WTC11 (cell line): ENCODE measurements at regions not wholly inside any gene's neighbourhood (a gene's known extent, or its start where the extent isn't known, plus 50 kb on each side); places are given as distances from the start of the nearest gene placed in this dataset.

Source experiments
- CTCF ChIP-seq: fragments of 200-600 bp; IDR thresholded peaks from 2 replicates; pipeline ENCODE4 v1.8.0; 2022; ENCODE audit warnings: antibody characterized with exemption
- E2F5 ChIP-seq: sonication (generic); formaldehyde crosslinking; IDR thresholded peaks from 2 replicates; pipeline ENCODE4 v1.8.1; 2022; ENCODE audit warnings: mild to moderate bottlenecking, moderate library complexity, missing genetic modification reagents
- ETV6 ChIP-seq: sonication (generic); formaldehyde crosslinking; IDR thresholded peaks from 2 replicates; pipeline ENCODE4 v1.8.1; 2022; ENCODE audit warnings: mild to moderate bottlenecking, missing genetic modification reagents
- FOXK1 ChIP-seq: sonication (generic); formaldehyde crosslinking; IDR thresholded peaks from 2 replicates; pipeline ENCODE4 v1.8.0; 2022; ENCODE audit warnings: mild to moderate bottlenecking, moderate library complexity, missing genetic modification reagents
- ZBTB21 ChIP-seq: sonication (generic); formaldehyde crosslinking; IDR thresholded peaks from 2 replicates; pipeline ENCODE4 v1.8.1; 2023; ENCODE audit warnings: mild to moderate bottlenecking, missing genetic modification reagents, borderline replicate concordance

DNA sequence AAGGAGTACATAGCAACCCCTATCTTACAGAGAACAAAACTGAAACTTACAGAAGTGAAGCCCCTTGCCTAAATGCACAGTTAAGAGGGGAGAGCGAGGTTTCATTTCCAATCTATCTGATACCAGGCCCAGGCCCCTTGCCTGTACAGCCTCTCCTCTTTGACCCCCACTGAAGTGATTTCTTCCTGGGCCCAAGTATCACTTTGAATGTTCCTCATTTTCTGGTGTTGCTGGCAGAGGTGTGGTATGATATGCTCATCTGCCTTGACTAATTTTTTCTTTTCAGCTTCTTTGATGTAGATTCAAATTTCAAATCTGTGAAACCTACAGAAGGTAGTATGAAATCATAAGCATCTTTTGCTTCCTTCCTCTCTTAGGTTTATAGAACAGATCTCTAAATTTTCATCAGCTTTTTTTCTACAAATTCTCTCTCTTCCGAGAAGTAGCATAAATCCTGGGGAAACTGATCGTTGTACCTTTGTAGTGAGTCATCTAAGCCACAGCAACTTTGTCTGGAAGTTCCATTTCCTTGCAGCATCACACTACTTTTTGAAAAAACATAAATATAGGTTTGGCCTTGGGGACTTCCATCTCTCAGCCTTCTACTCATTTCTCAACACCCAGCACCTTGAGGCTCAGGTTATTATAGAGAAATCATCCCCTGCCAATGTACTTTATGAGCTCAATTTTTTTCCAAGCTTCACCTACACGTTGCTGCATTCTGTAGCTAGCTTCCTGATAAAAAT, 402.4 kb upstream of the PTGER4 start:
- TF ChIP-seq CTCF (no peak), ETV6 (CRISPR knock-in tag) (no peak), ZBTB21 (CRISPR knock-in tag) (no peak), FOXK1 (CRISPR knock-in tag) (no peak), E2F5 (CRISPR knock-in tag) (no peak)
